Left lung (tissue), 4 donors: ENCODE measurements at regions not wholly inside any gene's neighbourhood (a gene's known extent, or its start where the extent isn't known, plus 50 kb on each side); places are given as distances from the start of the nearest gene placed in this dataset.

Experiments used
- ATAC-seq: fragments of 200-7000 bp; cut with Tn5 transposase; one replicate; pipeline ENCODE4 v1.9.1; 2020; ENCODE audit warnings: moderate library complexity
- DNase-seq, 4 donors: peaks; one replicate each; pipeline ENCODE4 v3.0.0-alpha.2; 2013 to 2020
- H3K27ac ChIP-seq, 2 donors: fragments of 200-600 bp; sonication (generic) in 1 of 2; one replicate each; pipeline versions ENCODE4 v1.5.0 to v1.8.0; 2020 to 2021
- H3K27me3 ChIP-seq, 2 donors: fragments of 200-600 bp; sonication (generic) in 1 of 2; one replicate each; pipeline versions ENCODE4 v1.5.0 to v1.8.0; 2020 to 2021
- H3K36me3 ChIP-seq, 2 donors: fragments of 200-600 bp; sonication (generic) in 1 of 2; one replicate each; pipeline versions ENCODE4 v1.5.0 to v1.8.0; 2020 to 2021
- H3K4me1 ChIP-seq, 2 donors: fragments of 200-600 bp; one replicate each; pipeline ENCODE4 v1.8.0; 2021
- H3K4me3 ChIP-seq, 2 donors: fragments of 200-600 bp; sonication (generic) in 1 of 2; one replicate each; pipeline versions ENCODE4 v1.5.0 to v1.8.0; 2020 to 2021; ENCODE audit warnings: mild to moderate bottlenecking in 1 of 2
- H3K9me3 ChIP-seq, 2 donors: fragments of 200-600 bp; sonication (generic) in 1 of 2; one replicate each; pipeline versions ENCODE4 v1.5.0 to v1.8.0; 2020 to 2021
- intact Hi-C, 2 donors: fragments of 100-400 bp; cut with DNase I; formaldehyde crosslinking; loops; one replicate each; pipeline versions ENCODE4 v1.11.2 to v1.14.2; 2022
- TF ChIP-seq, protein P1 (sequence below), 2 donors: fragments of 200-600 bp; sonication (generic) in 1 of 2; IDR thresholded peaks; one replicate each; pipeline versions ENCODE4 v1.5.0 to v1.8.0; 2021; ENCODE audit warnings: antibody characterized with exemption in 2 of 2
- donor health status: DM: no; HTN: yes; CAD: no.
- donor health status: DM: no; HTN: no; CAD: no.

DNA sequence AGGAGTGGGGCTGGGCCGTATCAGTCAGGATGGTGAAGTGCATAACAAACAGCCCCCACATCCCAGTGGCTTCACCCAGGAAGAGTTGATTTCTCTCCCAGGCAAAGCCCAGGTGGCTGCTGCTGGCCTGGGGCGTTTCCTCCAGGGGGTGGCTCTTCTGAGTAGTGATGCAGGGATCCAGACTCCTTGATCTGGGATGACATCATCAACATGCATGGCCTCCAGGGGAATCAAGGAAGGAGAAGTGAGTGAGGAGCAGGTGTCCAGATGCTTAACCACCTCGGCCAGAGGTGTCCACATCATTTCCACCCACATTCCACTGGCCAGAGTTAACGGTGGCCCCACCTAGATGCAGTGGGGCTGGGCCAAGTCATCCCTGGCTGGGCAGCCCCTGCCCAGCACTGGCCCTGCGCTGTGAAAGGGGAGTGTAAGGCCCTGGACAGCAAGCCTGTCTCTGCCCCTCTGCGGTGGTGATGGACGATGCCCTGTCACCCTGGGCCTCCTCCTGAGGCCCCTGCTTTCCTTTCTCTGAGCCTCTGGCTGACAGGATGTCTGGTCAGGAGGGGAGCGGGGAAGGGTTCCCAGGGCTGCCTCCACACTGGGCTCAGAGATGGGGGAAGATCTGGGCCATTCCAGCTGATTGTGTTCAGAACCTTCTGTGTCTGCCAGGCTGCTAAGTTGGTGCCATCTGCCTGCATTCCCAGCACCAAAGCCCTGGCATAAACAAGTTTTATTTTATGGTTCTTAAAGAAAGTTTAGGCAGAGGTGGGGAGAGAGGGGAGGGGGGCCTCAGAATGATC lies 598.2 kb downstream of the MATN1 start:
- DNase-seq, result no peak
- intact Hi-C loops, result no loop called here
- no peaks in the 10 kb centered on the region for H3K9me3 ChIP-seq

DNA sequence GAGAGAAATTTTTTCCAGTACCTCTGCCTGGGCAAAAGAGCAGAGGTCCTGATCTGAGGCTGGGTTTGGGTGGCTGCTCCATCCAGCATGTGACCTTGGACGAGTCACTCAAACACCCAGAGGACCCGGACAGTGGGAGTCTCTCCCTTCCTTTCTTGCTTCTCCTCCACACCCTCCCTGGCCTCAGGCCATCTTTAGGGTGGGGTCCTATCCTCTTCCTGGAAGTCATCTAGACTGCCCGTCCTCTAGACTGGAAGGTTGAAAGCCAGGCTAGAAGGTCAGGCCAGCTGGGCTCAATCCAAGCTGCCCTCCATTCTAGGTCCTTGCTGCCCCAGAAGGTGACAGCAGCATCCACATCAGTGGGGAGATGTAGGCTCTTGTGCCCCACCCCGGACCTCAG lies 599.5 kb downstream of the MATN1 start:
- no peak overlapping the region for H3K27ac ChIP-seq
- no peaks in the 10 kb centered on the region for H3K27me3 ChIP-seq
- no peaks in the 10 kb centered on the region for H3K36me3 ChIP-seq
- DNase-seq (no peak), ATAC-seq (no peak)
- intact Hi-C loops, result no loop called here
- H3K4me1 ChIP-seq, result peaks cover 4 to 14% of the 10 kb centered on the region in 2 donors
- TF ChIP-seq, protein P1, sequence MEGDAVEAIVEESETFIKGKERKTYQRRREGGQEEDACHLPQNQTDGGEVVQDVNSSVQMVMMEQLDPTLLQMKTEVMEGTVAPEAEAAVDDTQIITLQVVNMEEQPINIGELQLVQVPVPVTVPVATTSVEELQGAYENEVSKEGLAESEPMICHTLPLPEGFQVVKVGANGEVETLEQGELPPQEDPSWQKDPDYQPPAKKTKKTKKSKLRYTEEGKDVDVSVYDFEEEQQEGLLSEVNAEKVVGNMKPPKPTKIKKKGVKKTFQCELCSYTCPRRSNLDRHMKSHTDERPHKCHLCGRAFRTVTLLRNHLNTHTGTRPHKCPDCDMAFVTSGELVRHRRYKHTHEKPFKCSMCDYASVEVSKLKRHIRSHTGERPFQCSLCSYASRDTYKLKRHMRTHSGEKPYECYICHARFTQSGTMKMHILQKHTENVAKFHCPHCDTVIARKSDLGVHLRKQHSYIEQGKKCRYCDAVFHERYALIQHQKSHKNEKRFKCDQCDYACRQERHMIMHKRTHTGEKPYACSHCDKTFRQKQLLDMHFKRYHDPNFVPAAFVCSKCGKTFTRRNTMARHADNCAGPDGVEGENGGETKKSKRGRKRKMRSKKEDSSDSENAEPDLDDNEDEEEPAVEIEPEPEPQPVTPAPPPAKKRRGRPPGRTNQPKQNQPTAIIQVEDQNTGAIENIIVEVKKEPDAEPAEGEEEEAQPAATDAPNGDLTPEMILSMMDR (IDR thresholded peaks at IDR 0.05), result no peak
- no peak overlapping the region for H3K4me3 ChIP-seq
- no peaks in the 10 kb centered on the region for H3K9me3 ChIP-seq

More for the DNA sequence above, 598.2 kb downstream of the MATN1 start:
- no peak for ATAC-seq
- Histone ChIP-seq H3K27ac (no peak overlapping the region), H3K27me3 (no peaks in the 10 kb centered on the region), H3K4me3 (no peak overlapping the region), H3K36me3 (no peaks in the 10 kb centered on the region), H3K4me1 (peaks cover 4 to 27% of the 10 kb centered on the region in 2 donors)
- TF ChIP-seq, protein P1 (IDR thresholded peaks at IDR 0.05), result no peak

DNA sequence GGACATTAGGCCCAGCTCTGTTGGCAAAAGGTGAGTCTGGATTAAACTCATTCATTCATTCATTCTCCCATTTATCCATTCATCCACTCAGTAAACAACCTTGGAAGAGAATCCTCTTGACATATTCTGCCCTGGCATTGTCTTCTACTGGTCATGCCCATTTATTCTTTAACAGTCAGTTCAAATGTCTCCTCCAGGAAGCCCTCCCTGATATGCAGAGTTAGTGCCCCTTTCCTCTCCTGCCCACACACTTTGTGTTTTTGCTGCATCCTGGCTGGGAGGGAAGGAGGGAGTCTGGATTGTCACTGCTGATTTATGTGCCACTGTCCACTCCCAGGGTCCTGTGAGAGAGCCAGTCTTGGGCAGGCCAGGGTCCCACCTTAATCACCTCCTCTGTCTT lies 600.3 kb downstream of the MATN1 start:
- Histone ChIP-seq H3K27ac (no peak overlapping the region), H3K9me3 (no peaks in the 10 kb centered on the region), H3K4me1 (peaks cover 4 to 10% of the 10 kb centered on the region in 2 donors), H3K36me3 (no peaks in the 10 kb centered on the region), H3K4me3 (no peak overlapping the region), H3K27me3 (no peaks in the 10 kb centered on the region)
- TF ChIP-seq, protein P1 (IDR thresholded peaks at IDR 0.05), result no peak
- ATAC-seq, result no peak
- intact Hi-C loops, result no loop called here
- DNase-seq, result no peak

DNA sequence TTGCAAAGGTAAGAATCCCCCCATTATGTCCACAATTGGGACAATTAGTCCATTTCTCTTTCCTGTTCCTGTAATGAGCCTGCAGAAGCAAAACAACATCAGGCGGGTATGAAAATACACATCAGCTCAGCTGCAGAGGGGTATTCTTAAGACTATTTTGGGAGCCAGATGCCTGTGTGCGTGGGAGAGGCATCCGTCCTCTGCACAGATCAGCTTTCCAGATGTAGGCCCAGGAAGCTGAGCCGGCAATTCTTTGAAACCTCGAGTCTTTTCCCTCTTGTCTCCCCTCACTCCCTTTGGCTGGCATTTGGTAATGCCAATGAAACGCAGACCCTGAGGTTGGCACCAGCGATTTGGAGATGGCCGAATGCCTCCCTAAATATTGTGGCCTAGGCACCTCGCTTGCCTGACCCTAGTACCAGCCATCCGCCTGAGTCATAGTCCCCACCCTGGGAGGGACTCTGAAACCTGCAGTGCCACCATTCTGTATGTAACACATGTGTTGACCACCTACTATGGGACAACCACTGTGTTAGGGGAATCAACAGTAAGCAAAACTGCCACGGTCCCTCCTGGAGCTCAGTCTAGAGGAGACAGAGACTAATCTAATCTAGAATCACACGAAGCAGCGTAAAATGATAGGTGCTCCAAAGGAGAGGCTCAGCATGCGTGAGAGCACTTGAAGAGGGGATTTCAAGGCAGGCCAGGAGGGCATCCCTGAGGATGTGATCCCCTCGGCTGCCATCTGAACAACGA lies 603.0 kb downstream of the MATN1 start:
- Histone ChIP-seq H3K27me3 (no peaks in the 10 kb centered on the region), H3K4me3 (no peak overlapping the region), H3K4me1 (peaks cover 0 to 10% of the 10 kb centered on the region in 2 donors), H3K9me3 (no peaks in the 10 kb centered on the region), H3K27ac (no peak overlapping the region), H3K36me3 (no peaks in the 10 kb centered on the region)
- intact Hi-C loops, result no loop called here
- TF ChIP-seq, protein P1 (IDR thresholded peaks at IDR 0.05), result no peak
- ATAC-seq (no peak), DNase-seq (no peak)

DNA sequence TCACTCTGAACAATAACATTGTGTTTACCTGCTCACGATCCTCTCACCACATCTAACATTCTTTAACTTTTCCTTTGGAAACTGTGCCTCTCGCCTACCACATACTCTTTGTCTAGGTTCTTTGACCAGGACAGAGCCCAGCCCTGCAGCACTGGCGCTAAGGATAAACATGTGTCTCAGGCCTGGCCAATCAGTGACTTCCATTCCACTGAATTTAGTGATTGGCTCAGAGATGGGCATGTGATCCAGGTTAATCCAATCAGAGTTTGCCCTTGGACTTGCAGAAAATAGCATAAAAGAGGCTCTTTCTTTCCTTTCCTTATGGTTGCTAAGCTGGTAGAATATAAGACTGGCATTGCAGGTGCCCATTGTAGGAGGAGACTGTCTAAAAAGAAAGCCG lies 605.7 kb downstream of the MATN1 start:
- intact Hi-C loops, result no loop called here
- Histone ChIP-seq H3K27ac (no peak overlapping the region), H3K36me3 (no peaks in the 10 kb centered on the region), H3K4me3 (no peak overlapping the region), H3K27me3 (peaks cover 0 to 7% of the 10 kb centered on the region in 2 donors), H3K9me3 (no peaks in the 10 kb centered on the region), H3K4me1 (no peaks in the 10 kb centered on the region)
- TF ChIP-seq, protein P1 (IDR thresholded peaks at IDR 0.05), result no peak
- DNase-seq, result no peak
- ATAC-seq, result no peak
